ENCODE measurements at regions not wholly inside any gene's neighbourhood (a gene's known extent, or its start where the extent isn't known, plus 50 kb on each side); places are given as distances from the start of the nearest gene placed in this dataset.
"Not testable (repeated sequence)": the region's sequence is repeated elsewhere in the genome, so short reads cannot be mapped to it uniquely, and the experiment has no call there.

GRCh38 chr15:100769043-100769974 lies 110.3 kb upstream of the ALDH1A3 start:
- no peak for DNase-seq

- DNase-seq: no peak
Measured at GRCh38 chr15:100769975-100770340, 109.7 kb upstream of the ALDH1A3 start.

GRCh38 chr15:100770661-100771584 lies 108.7 kb upstream of the ALDH1A3 start:
- DNase-seq: no peak

- DNase-seq: no peak
Measured at GRCh38 chr15:100771746-100772145, 107.9 kb upstream of the ALDH1A3 start.

GRCh38 chr15:100772478-100772877 lies 107.2 kb upstream of the ALDH1A3 start:
- DNase-seq: no peak

- no peak for DNase-seq
Measured at GRCh38 chr15:100772892-100773520, 106.6 kb upstream of the ALDH1A3 start.

GRCh38 chr15:100774044-100774443 lies 105.6 kb upstream of the ALDH1A3 start:
- not testable (repeated sequence) for DNase-seq

GRCh38 chr15:100775581-100776185 lies 103.9 kb upstream of the ALDH1A3 start:
- DNase-seq: no peak

GRCh38 chr15:100777821-100778220 lies 101.8 kb upstream of the ALDH1A3 start:
- DNase-seq: no peak

- DNase-seq: no peak
Measured at GRCh38 chr15:100778831-100779288, 100.8 kb upstream of the ALDH1A3 start.

- DNase-seq: no peak
Measured at GRCh38 chr15:100779331-100780207, 100.1 kb upstream of the ALDH1A3 start.

GRCh38 chr15:100780208-100780800 lies 99.3 kb upstream of the ALDH1A3 start:
- no peak for DNase-seq

GRCh38 chr15:100781061-100781960 lies 98.3 kb upstream of the ALDH1A3 start:
- no peak for DNase-seq

GRCh38 chr15:100781961-100782530 lies 97.6 kb upstream of the ALDH1A3 start:
- no peak for DNase-seq

- DNase-seq: no peak
Measured at GRCh38 chr15:100783291-100783690, 96.3 kb upstream of the ALDH1A3 start.

GRCh38 chr15:100783760-100784492 lies 95.7 kb upstream of the ALDH1A3 start:
- no peak for DNase-seq

- no peak for DNase-seq
Measured at GRCh38 chr15:100784493-100785180, 95.0 kb upstream of the ALDH1A3 start.

Measured in NCI-H2171 treated with DMSO at 0.1 percent for 48 hours (cell line).